ENCODE measurements at regions not wholly inside any gene's neighbourhood (a gene's known extent, or its start where the extent isn't known, plus 50 kb on each side); places are given as distances from the start of the nearest gene placed in this dataset.

GRCh38 chr10:130635528-130635927, 499.3 kb downstream of the GLRX3 start:
- TF ChIP-seq CTCF (conservative IDR thresholded peaks at IDR 0.05; ENCODE audit: low read length): no peak
- no peak for TF ChIP-seq EZH2phosphoT487 (IDR thresholded peaks at IDR 0.05; ENCODE audit: borderline replicate concordance, low read depth, low read length)
